Mucosa of descending colon (tissue), 3 donors: ENCODE measurements at regions not wholly inside any gene's neighbourhood (a gene's known extent, or its start where the extent isn't known, plus 50 kb on each side); places are given as distances from the start of the nearest gene placed in this dataset.
"Not testable (repeated sequence)": the region's sequence is repeated elsewhere in the genome, so short reads cannot be mapped to it uniquely, and the experiment has no call there.

ENCODE experiments used
- ATAC-seq: fragments of 200-7000 bp; cut with Tn5 transposase; one replicate; pipeline ENCODE4 v1.9.1; 2020; ENCODE audit warnings: mild to moderate bottlenecking, moderate library complexity
- DNase-seq, 3 donors: peaks; one replicate each; pipeline ENCODE4 v3.0.0-alpha.2; 2020
- H3K36me3 ChIP-seq: fragments of 200-600 bp; one replicate; pipeline ENCODE4 v1.8.0; 2021; ENCODE audit warnings: low read depth, mild to moderate bottlenecking
- H3K4me1 ChIP-seq: fragments of 200-600 bp; one replicate; pipeline ENCODE4 v1.8.0; 2021; ENCODE audit warnings: low read depth, mild to moderate bottlenecking
- H3K4me3 ChIP-seq: fragments of 200-600 bp; one replicate; pipeline ENCODE4 v1.8.0; 2021; ENCODE audit warnings: mild to moderate bottlenecking
- H3K9me3 ChIP-seq: fragments of 200-600 bp; one replicate; pipeline ENCODE4 v1.8.0; 2021; ENCODE audit warnings: mild to moderate bottlenecking
- CTCF ChIP-seq: fragments of 200-600 bp; IDR thresholded peaks from one replicate; pipeline ENCODE4 v1.8.0; 2022; ENCODE audit warnings: antibody characterized with exemption, mild to moderate bottlenecking
- intact Hi-C, 2 donors: fragments of 100-400 bp; cut with DNase I in 1 of 2; cut with micrococcal nuclease in 1 of 2; formaldehyde crosslinking; loops; one replicate each; pipeline versions ENCODE4 v1.11.0 to v1.11.1; 2022; cut with DNase I, micrococcal nuclease
- donor health status: DM: no; HTN: no; CAD: no; lungs with moderate emphysema.
- donor health status: DM: no; HTN: no; CAD: no.
- donor health status: DM: no; HTN: yes; CAD: no.

- Histone ChIP-seq H3K4me1 (no peaks in the 10 kb centered on the region), H3K4me3 (no peak overlapping the region), H3K36me3 (no peaks in the 10 kb centered on the region), H3K9me3 (no peaks in the 10 kb centered on the region)
- ATAC-seq (peak; percentile 75), DNase-seq (peak in 2 of 3 donors; percentile 32 to 54)
- TF ChIP-seq CTCF: no peak
- intact Hi-C loops: no loop called here
Observed at GRCh38 chr14:56422703-56423213, 156.8 kb upstream of the TMEM260 start.

- ATAC-seq (no peak), DNase-seq (no peak)
- H3K36me3 ChIP-seq: no peaks in the 10 kb centered on the region
- no peaks in the 10 kb centered on the region for H3K4me1 ChIP-seq
- no peaks in the 10 kb centered on the region for H3K9me3 ChIP-seq
- H3K4me3 ChIP-seq: no peak overlapping the region
- intact Hi-C loops: no loop called here
- TF ChIP-seq CTCF: no peak
Observed at GRCh38 chr14:56423544-56423943, 156.1 kb upstream of the TMEM260 start.

- Histone ChIP-seq H3K4me3 (no peak overlapping the region), H3K4me1 (no peaks in the 10 kb centered on the region), H3K36me3 (no peaks in the 10 kb centered on the region), H3K9me3 (no peaks in the 10 kb centered on the region)
- intact Hi-C loops: no loop called here
- ATAC-seq: no peak
- TF ChIP-seq CTCF: no peak
- DNase-seq: no peak
Observed at GRCh38 chr14:56431013-56431412, 148.6 kb upstream of the TMEM260 start.

- Histone ChIP-seq H3K9me3 (no peaks in the 10 kb centered on the region), H3K36me3 (no peaks in the 10 kb centered on the region), H3K4me3 (no peak overlapping the region), H3K4me1 (no peaks in the 10 kb centered on the region)
- ATAC-seq (no peak), DNase-seq (no peak)
- intact Hi-C loops: no loop called here
- no peak for TF ChIP-seq CTCF
Observed at GRCh38 chr14:56449670-56450213, 129.9 kb upstream of the TMEM260 start.

- no peaks in the 10 kb centered on the region for H3K9me3 ChIP-seq
- DNase-seq (no peak), ATAC-seq (no peak)
- H3K4me1 ChIP-seq: no peaks in the 10 kb centered on the region
- no peak for TF ChIP-seq CTCF
- intact Hi-C loops: no loop called here
- H3K4me3 ChIP-seq: no peak overlapping the region
- no peaks in the 10 kb centered on the region for H3K36me3 ChIP-seq
Observed at GRCh38 chr14:56452940-56453339, 126.7 kb upstream of the TMEM260 start.

GRCh38 chr14:56454680-56455079 lies 124.9 kb upstream of the TMEM260 start:
- H3K4me3 ChIP-seq, intact Hi-C loops, ATAC-seq, H3K4me1 ChIP-seq, DNase-seq, H3K36me3 ChIP-seq, H3K9me3 ChIP-seq: not testable (repeated sequence)
